Astrocyte (in vitro differentiated cells and primary cell): ENCODE measurements at regions not wholly inside any gene's neighbourhood (a gene's known extent, or its start where the extent isn't known, plus 50 kb on each side); places are given as distances from the start of the nearest gene placed in this dataset.

Experiments
- EZH2 ChIP-seq: IDR thresholded peaks from 2 replicates; pipeline ENCODE4 v1.6.1; 2012; ENCODE audit warnings: mild to moderate bottlenecking, low read length, inconsistent platforms; ENCODE audit not compliant: insufficient read depth
- TF ChIP-seq, protein P1 (sequence below): IDR thresholded peaks from 2 replicates; pipeline ENCODE4 v1.5.1; 2011; ENCODE audit warnings: low read depth, mild to moderate bottlenecking, inconsistent platforms, low read length, moderate library complexity; ENCODE audit not compliant: insufficient read depth

DNA sequence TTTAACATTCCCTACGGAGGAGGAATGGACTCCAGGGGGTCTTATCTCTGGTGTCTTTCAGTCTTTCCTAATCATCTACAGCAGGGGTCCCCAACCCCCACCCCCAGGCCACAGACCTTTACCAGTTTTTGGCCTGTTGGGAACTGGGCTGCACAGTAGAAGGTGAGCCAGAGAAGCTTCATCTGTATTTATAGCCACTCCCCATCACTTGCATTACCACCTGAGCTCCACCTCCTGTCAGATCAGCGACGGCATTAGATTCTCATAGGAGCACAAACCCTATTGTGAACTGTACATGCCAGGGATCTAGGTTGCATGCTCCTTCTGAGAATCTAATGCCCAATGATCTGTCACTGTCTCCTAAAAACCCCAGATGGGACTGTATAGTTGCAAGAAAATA, 120.0 kb upstream of the TMTC4 start:
- TF ChIP-seq, protein P1, sequence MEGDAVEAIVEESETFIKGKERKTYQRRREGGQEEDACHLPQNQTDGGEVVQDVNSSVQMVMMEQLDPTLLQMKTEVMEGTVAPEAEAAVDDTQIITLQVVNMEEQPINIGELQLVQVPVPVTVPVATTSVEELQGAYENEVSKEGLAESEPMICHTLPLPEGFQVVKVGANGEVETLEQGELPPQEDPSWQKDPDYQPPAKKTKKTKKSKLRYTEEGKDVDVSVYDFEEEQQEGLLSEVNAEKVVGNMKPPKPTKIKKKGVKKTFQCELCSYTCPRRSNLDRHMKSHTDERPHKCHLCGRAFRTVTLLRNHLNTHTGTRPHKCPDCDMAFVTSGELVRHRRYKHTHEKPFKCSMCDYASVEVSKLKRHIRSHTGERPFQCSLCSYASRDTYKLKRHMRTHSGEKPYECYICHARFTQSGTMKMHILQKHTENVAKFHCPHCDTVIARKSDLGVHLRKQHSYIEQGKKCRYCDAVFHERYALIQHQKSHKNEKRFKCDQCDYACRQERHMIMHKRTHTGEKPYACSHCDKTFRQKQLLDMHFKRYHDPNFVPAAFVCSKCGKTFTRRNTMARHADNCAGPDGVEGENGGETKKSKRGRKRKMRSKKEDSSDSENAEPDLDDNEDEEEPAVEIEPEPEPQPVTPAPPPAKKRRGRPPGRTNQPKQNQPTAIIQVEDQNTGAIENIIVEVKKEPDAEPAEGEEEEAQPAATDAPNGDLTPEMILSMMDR = no peak
- no peak for TF ChIP-seq EZH2
